ENCODE measurements at regions not wholly inside any gene's neighbourhood (a gene's known extent, or its start where the extent isn't known, plus 50 kb on each side); places are given as distances from the start of the nearest gene placed in this dataset.

DNA sequence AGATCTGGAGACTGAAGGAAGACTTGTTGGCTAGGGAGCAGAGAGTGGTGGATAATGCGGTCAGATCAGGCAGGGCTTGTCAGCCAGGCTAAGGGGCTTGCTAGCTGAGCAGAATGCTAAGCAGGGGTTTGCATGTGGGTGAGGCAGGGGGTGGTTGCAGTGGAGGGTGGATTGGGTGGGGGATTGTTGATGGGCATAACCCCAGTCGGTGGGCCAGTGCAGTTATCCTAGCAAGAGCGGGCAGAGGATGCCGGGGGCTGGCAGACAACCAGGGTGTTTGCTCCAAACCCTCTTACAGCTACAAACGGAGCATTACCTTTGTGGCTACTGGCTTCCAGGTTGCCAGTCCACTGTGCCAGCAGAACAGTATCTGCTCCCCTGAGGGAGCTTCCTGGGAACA is 131.5 kb upstream of the LGALSL start:
- DNase-seq = no peak

DNA sequence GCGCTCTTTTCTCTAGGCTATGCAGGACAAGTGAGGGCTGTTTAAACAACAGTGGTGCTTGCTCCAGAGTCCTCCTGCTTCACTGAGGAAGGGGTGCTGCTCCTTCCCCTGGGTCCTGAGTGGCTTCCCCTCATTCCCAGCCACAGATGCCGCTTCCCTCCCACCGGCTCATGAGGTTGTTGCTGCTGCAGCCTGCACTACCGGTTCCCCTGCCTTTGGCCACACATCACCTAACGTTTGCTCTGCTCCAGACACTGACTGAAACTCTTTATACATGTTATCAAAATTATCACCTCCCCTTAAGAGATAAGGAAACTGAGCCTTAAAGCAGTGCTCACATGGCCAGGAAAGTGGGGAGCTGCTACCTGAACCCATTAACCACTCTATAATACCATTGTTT is 130.8 kb upstream of the LGALSL start:
- no peak for DNase-seq

GRCh38 chr2:64324746-64325410 is 129.1 kb upstream of the LGALSL start:
- DNase-seq = no peak

GRCh38 chr2:64325477-64325851 is 128.5 kb upstream of the LGALSL start:
- no peak for DNase-seq

GRCh38 chr2:64325852-64326577 is 127.9 kb upstream of the LGALSL start:
- DNase-seq = no peak

- no peak for DNase-seq
Observed at GRCh38 chr2:64326578-64327050, 127.3 kb upstream of the LGALSL start.

DNA sequence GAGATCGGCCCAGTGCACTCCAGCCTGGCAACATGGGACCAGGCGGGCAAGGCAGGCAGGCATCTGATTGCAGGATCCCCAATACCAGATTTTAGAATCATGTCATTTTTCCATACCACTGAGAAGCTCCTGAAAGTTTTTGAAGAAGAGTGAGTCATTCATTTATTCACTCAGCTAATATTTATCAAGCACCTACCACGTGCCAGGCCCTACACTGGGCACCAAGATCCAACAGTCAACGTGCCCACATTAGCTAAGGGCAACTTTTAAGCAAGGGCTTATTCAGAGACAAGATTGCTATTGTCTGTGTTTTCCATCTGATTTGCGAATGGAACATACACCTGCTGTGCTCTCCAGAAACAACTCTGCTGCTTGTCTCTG is 126.8 kb upstream of the LGALSL start:
- no peak for DNase-seq

- peak; percentile 14 for DNase-seq
Observed at GRCh38 chr2:64327510-64328414, 126.2 kb upstream of the LGALSL start.

DNA sequence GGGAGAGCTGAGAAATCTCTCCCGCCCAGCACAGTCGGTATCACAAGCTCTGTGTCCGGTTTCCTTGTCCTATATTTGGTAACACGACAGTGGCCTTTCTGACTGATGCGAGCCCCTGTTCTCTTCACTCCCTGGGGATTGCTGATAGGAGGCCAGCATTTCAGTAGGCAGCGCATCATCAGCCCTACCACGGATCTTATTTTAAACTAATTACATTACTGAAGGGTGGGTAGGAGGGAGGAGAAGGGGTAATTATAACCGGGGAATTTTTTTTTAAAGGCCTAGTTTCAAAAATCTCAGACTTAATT is 125.6 kb upstream of the LGALSL start:
- no peak for DNase-seq

- DNase-seq = no peak
Observed at GRCh38 chr2:64328756-64329155, 125.2 kb upstream of the LGALSL start.

GRCh38 chr2:64329848-64330247 is 124.1 kb upstream of the LGALSL start:
- no peak for DNase-seq

- DNase-seq = peak; percentile 92
Observed at GRCh38 chr2:64330281-64331113, 123.5 kb upstream of the LGALSL start.

DNA sequence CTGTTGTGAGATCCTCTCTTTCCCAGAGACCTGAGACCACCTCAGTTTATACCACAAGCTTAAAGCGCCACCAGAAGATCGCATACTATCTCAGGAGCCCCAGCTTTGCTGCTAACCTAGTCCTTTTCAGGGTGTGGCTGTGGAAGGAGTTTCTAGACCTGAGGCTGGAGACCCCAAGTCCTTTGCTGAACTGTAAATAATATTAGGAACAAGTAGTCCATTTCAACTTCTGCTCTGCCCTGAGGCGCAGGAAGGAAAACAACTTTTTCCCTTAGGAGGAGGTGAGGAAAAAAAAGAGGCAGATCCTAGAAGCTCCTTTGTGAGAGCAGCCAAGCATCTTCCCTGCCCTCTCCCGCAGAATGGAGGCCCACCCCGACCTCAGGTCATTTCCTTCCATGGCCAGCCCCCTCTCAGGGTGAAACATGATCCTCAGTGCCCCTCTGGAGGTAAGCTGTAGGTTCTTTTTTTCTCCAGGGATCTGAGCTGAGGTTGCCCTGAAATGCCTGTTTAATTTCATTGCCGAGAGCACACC is 122.8 kb upstream of the LGALSL start:
- no peak for DNase-seq

DNA sequence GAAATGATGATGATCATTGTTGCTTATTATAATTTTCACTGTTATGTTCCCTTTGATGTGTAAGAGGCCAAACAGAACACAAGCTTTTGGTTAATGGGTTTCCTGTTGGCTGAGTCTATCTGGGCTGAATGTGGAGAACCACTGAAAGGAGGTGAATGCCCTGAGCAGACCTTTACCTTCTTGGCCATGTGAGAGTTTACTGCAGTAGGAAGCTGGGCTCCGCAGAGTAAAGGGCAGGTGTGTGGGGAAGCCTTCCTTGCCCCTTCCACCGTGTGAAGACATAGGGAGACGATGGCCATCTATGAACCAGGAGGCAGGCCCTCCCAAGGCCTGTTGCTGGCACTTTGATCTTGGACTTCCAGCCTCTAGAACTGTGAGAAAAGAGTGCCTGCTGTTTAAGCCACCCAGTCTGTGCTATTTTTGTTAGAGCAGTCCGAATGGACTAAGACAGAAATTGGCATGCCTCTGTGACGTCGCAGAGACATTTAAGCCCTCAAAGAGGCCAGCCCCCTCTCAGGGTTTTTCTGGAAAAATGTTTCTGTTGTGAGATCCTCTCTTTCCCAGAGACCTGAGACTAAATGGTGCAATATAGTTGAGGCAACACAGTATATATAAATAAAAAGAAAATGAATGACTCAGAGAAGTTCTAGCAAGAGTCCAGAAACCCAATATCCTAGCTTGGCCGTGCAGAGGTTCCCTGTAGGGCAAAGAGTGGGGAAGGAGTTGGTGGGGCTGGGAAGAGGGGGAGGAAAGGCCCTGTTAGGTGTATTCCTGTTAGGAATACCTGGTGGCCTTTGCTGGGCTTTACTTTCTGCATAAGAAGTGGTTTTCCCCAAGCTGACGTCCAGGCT is 121.9 kb upstream of the LGALSL start:
- no peak for DNase-seq

- DNase-seq = no peak
Observed at GRCh38 chr2:64336171-64336570, 117.8 kb upstream of the LGALSL start.

DNA sequence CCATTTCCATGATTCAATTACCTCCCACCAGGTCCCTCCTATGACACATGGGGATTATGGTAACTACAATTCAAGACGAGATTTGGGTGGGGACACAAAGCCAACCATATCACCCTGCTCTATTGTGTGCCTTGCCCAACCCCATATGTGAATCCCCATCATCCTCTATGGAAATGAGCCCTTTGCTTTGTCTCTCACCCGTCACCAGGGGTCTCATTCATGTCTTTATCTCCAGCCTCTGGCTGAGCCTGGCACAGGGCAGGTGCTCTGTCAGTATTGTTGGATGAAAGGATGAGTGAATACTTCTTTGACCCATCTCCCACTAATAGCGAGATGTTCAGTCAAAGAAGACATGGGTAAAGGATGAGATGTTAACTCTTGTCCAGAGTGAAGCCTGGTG is 116.6 kb upstream of the LGALSL start:
- DNase-seq = no peak

DNA sequence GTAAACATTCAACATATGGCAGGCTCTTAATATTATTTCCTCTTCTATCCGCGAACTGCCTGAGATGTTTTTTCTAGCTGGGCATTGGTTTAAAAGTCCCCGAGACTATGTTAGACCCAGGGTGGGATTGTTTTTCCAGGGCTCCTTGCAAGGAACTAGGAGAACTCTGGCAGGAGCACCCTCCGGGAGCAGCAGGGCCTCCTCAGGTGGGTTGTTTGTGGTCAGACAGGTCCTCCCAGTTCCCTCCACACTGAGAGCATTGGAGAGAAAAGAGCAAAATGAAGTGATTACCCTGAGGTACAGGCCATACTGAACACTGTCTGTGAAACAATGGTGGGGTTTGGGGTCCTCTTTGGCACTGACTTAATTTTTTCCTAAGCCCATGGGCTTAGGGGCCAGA is 115.9 kb upstream of the LGALSL start:
- DNase-seq = no peak

GRCh38 chr2:64338910-64339500 is 115.0 kb upstream of the LGALSL start:
- DNase-seq = no peak

DNA sequence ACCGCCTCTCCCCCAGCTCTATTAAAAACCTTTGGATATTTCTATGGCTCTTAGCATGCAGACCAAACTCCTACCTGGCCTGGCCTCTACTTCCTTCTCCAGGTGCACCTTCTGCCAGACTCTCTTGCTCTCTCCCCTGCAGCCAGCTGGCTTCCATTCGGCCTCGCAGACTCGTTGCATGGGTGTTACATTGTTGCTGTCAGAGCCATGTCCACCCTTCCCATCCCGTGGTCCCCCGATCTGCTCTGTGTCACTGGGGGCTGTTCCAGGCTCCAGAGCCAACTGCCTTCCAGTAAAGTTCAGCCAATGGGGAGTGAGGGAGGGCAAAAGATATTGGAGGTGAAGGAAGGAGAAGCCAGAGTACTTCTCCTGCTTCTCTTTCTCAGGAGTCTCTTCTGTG is 112.5 kb upstream of the LGALSL start:
- DNase-seq = no peak

- no peak for DNase-seq
Observed at GRCh38 chr2:64342195-64343099, 111.5 kb upstream of the LGALSL start.

Data from COR-L47 (cell line).